ENCODE measurements at regions not wholly inside any gene's neighbourhood (a gene's known extent, or its start where the extent isn't known, plus 50 kb on each side); places are given as distances from the start of the nearest gene placed in this dataset.

DNA sequence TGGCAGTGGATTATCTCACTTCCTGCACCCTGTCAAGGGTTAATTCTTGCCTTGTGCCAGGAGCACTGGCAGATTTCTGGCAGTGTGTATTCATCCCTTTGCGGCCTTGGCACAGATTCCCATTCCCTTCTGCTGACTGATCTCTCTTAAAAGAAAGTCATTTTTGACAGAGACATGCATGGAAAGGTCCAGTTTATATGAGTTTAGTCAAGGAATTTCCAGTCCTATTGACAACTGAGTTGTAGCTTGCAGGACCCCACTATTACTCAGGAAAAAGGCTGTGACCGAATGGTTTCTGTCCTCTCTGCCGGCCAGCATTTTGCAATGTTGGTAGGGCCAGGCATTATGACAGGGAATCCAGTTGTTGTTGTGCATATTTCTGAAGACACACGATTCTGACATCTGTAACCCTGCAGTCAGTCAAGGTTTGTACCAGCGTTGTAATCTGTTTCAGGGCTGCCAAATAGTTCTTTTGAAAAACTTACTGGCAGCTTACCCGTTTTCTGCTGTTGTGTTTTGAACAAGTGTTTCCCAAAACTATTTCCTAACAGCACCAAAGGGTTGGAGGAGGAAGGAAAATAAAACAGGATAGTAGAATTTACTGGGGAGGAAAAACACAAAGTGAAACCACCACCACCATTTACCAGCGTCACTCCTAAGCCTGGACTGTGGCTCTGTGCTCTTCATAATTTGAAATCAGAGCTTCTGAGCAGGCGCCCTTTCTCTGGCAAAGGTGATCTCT is 243.4 kb upstream of the KLF4 start:
- DNase-seq (ENCODE audit: low spot score), result no peak

- no peak for DNase-seq (ENCODE audit: low spot score)
Observed at GRCh38 chr9:107731115-107731762, 241.7 kb upstream of the KLF4 start.

DNA sequence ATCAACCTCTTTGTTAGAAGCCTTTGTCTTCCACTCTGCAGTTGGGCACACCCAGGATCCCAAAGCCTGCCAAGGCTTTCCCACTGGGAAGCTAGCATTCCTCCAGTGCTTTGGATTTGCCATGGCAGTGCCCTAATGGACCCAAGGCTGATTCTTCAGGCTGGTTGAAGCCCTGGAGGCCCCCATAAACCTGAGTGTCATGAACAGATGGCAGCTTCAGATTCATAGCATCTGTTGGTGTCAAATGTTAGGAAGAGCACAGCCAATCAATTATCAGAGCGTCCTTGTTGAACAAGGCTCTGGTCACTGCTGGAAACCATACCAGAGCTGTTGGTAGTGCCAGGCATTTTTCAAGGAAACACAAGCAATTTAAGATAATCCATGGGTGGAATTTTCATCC is 241.1 kb upstream of the KLF4 start:
- no peak for DNase-seq (ENCODE audit: low spot score)

GRCh38 chr9:107727086-107727780 is 237.7 kb upstream of the KLF4 start:
- DNase-seq (ENCODE audit: low spot score), result no peak

- no peak for DNase-seq (ENCODE audit: low spot score)
Observed at GRCh38 chr9:107723015-107723414, 233.4 kb upstream of the KLF4 start.

DNA sequence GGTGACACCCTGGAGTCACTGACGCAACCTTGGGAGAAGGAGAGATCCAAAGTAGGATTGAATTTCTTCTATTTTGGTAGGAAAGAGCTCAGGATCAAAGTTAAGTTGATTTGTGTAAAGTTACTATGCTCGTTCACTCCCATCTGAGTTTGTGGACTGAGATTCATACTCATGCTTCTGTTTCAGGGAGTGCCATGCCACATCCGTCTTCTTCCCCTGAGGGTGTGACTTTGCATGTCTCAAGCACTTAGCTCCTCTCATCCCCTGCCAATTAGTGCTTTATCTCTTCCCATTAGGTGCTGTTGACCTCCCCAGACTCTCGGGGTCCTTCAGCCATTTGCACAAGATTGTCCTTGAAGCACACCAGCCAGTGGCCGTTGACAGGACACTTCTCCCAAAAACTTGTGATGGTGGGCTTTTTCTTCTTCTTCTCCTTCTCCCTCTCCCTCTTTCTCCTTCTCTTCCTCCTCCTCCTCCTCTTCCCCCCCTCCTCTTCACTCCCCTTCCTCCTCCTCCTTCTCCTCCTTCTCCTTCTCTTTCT is 232.2 kb upstream of the KLF4 start:
- DNase-seq (ENCODE audit: low spot score), result no peak

DNA sequence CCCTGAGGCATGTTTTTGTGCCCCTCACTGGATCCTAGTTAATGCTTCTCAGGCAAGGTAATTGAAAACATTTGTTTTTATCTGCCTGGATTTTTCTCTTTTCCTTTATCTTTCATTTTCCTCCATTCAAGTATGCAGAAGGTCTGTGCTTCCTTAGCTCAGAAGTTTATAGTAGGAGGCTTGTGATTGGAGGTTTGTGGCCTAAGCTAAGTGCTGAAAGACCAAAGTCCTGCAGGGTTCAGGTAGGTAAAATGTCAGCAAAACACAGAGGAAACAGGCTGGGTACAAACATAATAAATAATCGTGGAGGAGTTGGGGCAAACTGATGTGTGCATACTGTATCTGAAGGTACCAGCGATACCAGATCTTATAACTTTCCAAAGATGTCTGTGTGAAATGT is 230.9 kb upstream of the KLF4 start:
- DNase-seq (ENCODE audit: low spot score), result no peak

GRCh38 chr9:107717529-107718314 is 228.2 kb upstream of the KLF4 start:
- DNase-seq (ENCODE audit: low spot score), result no peak

DNA sequence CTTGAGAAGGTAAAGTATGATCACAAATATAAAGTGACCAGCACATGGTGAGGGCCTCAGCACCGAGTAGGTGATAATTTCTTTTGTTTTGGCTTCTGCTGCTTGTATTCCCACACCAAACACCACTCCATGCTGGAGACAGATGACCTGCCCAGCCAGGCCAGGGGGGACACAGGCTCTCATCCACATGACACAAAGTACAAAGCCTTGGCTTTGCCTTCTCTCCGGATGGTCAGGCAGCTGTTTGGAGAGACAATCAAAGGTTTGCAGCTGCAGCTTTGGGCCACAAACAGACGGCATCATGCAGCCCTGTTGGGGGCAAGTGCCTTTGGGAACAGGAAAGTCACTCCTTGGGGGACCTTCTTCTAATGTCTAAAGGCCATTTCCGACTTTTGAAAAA is 226.2 kb upstream of the KLF4 start:
- DNase-seq (ENCODE audit: low spot score), result no peak

GRCh38 chr9:107713470-107713869 is 223.9 kb upstream of the KLF4 start:
- no peak for DNase-seq (ENCODE audit: low spot score)

DNA sequence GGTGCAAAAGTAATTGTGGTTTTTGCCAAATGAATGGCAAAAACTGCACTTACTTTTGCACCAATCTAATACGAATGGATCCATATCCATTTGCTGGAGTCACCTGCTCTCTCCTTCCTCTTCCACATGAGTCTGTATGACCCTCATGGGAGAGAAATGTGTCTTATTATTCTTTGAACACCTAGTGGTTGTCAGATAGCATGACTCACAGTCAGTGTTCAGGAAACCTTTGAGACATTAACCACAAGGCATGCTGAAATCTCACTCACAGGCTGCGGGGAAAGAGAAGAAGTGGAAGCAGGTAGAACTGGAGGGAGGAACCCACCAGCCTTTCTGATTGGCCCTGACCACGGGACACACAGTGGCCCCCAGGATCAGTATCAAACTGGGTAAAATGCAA is 222.8 kb upstream of the KLF4 start:
- DNase-seq (ENCODE audit: low spot score), result no peak

DNA sequence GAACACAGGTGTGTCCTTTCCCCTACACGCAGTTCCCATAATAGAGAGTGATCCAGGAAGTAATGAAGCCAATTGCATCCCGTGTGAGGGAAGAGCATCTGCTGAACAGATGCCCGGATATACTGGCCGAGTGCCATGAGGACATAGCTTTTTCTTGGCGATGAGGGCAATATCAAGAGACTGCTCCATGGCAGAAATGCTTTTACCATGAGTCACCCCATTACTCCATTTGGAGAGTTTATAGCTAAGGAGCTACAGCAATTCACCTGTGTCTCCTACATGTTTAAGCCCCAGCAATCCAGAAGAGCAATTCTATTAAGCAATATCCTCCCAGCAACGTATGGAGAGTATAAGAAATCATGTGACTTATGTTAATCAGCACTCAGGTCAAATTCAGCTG is 222.0 kb upstream of the KLF4 start:
- peak; percentile 30 for DNase-seq (ENCODE audit: low spot score)

DNA sequence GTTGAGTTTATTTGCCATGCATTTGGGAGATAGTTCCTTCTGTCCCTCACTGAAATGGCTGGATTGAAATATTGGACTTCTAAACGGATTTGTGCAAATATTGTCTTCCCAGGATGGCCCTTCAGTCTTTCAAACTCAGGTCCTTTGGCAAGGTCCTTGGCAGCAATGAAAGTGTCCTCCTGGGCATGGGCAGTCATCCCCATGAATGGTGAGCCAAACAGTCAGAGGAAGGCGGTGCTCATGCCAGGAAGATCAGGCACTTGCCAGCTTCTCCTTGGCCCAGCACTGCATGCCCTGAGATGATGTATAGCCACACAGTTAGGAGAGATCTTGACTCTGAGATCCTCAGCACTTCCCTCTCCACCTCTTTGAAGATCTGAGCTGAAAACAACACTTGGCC is 221.4 kb upstream of the KLF4 start:
- no peak for DNase-seq (ENCODE audit: low spot score)

GRCh38 chr9:107710546-107710945 is 221.0 kb upstream of the KLF4 start:
- no peak for DNase-seq (ENCODE audit: low spot score)

GRCh38 chr9:107708791-107709190 is 219.2 kb upstream of the KLF4 start:
- DNase-seq (ENCODE audit: low spot score), result no peak

GRCh38 chr9:107707915-107708441 is 218.4 kb upstream of the KLF4 start:
- no peak for DNase-seq (ENCODE audit: low spot score)

DNA sequence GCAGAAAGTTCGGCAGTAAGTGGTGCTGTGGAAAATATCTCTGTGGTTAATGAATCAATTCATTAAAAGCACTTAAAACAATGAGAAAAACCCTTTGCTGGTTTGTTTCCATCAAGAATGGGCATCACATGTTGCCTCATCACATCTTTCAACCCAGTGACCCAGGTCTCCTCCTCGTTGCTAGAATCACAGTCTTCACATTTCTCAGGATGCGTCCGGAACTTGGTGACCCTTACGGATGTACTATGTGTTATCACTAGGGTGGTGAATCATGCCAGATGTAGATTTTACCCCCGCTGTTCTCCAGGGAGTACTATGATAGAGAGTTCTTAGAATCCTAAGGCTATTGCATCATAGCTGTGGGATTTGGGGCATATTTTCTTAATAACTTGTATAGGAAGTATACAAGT is 217.9 kb upstream of the KLF4 start:
- DNase-seq (ENCODE audit: low spot score), result no peak

DNA sequence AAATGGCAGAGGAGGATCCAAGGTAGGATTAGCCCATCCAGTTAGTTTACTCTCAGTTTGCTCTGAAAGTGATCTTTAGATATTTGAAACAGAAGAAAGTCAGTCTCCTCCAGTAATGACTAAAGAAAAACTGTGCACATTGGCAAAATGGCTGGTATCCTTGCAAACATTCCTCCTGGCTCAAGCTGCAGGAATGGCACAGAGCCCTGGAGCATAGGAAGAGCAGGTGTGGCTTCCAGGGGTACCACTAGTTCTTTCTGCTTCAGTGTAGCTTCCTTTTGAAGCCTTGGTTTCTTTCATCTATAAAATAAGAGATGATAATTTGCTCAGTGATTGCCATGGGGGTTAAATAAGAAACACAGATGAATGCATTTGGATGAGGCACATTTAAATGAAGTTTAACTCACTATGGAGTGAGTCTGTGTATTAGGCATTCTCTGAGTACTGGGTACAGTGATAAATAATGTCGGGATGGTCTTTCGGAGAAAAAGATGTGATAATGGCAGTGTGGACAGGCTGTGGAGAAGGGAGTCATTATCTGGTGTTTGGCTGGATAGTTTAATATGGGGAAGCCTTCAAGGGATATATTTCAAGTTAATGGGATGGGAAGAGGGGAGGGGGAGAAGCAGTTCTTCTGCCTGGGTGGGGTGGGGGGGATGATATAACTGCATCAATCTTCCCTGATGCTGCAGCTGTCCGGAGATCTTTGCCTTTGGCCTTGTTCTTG is 217.3 kb upstream of the KLF4 start:
- no peak for DNase-seq (ENCODE audit: low spot score)

- no peak for DNase-seq (ENCODE audit: low spot score)
Observed at GRCh38 chr9:107705521-107705920, 216.0 kb upstream of the KLF4 start.

- DNase-seq (ENCODE audit: low spot score), result no peak
Observed at GRCh38 chr9:107704774-107705173, 215.2 kb upstream of the KLF4 start.

- no peak for DNase-seq (ENCODE audit: low spot score)
Observed at GRCh38 chr9:107703651-107704050, 214.1 kb upstream of the KLF4 start.

Data from mucosa of gallbladder (tissue), 1 donor.